ENCODE measurements at regions not wholly inside any gene's neighbourhood (a gene's known extent, or its start where the extent isn't known, plus 50 kb on each side); places are given as distances from the start of the nearest gene placed in this dataset.

GRCh38 chr11:96607864-96608558 is 218.2 kb downstream of the JRKL start:
- Histone ChIP-seq H3K27me3 (ENCODE audit: control insufficient read depth, low read length) (no peaks in the 10 kb centered on the region), H3K4me1 (ENCODE audit: control insufficient read depth, low read length) (no peaks in the 10 kb centered on the region), H3K79me2 (ENCODE audit: control insufficient read depth, low read length) (no peaks in the 10 kb centered on the region), H3K9me2 (replicated peaks; ENCODE audit: control insufficient read depth, low read length) (no peaks in the 10 kb centered on the region), H3K9me3 (ENCODE audit: control insufficient read depth, insufficient read depth, low read length) (no peaks in the 10 kb centered on the region), H3K36me3 (ENCODE audit: control insufficient read depth, low read length) (no peaks in the 10 kb centered on the region), H3F3A (ENCODE audit: control insufficient read depth, insufficient read depth) (no peaks in the 10 kb centered on the region), H4K20me1 (ENCODE audit: control insufficient read depth, insufficient read depth, low read depth, low read length) (no peaks in the 10 kb centered on the region), H3K4me2 (ENCODE audit: low read length) (no peak overlapping the region), H3K27ac (ENCODE audit: low read depth, low read length) (no peak overlapping the region), H3K4me3 (ENCODE audit: low read length) (no peak overlapping the region)
- no peak for TF ChIP-seq CTCF (IDR thresholded peaks at IDR 0.05; ENCODE audit: low read depth, low read length, poor library complexity, severe bottlenecking)
- no peak for TF ChIP-seq EZH2phosphoT487 (IDR thresholded peaks at IDR 0.05; ENCODE audit: borderline replicate concordance, low read length)

GRCh38 chr11:96614101-96614500 is 224.3 kb downstream of the JRKL start:
- no peaks in the 10 kb centered on the region for H3K9me3 ChIP-seq (ENCODE audit: control insufficient read depth, insufficient read depth, low read length)
- no peak overlapping the region for H3K4me2 ChIP-seq (ENCODE audit: low read length)
- H3K27ac ChIP-seq (ENCODE audit: low read depth, low read length), result no peak overlapping the region
- H3K79me2 ChIP-seq (ENCODE audit: control insufficient read depth, low read length), result no peaks in the 10 kb centered on the region
- no peaks in the 10 kb centered on the region for H3K36me3 ChIP-seq (ENCODE audit: control insufficient read depth, low read length)
- no peaks in the 10 kb centered on the region for H3K27me3 ChIP-seq (ENCODE audit: control insufficient read depth, low read length)
- no peaks in the 10 kb centered on the region for H3F3A ChIP-seq (ENCODE audit: control insufficient read depth, insufficient read depth)
- H3K4me1 ChIP-seq (ENCODE audit: control insufficient read depth, low read length), result no peaks in the 10 kb centered on the region
- TF ChIP-seq CTCF (IDR thresholded peaks at IDR 0.05; ENCODE audit: low read depth, low read length, poor library complexity, severe bottlenecking), result no peak
- no peak for TF ChIP-seq EZH2phosphoT487 (IDR thresholded peaks at IDR 0.05; ENCODE audit: borderline replicate concordance, low read length)
- no peaks in the 10 kb centered on the region for H3K9me2 ChIP-seq (replicated peaks; ENCODE audit: control insufficient read depth, low read length)
- no peaks in the 10 kb centered on the region for H4K20me1 ChIP-seq (ENCODE audit: control insufficient read depth, insufficient read depth, low read depth, low read length)
- no peak overlapping the region for H3K4me3 ChIP-seq (ENCODE audit: low read length)

GRCh38 chr11:96614846-96615245 is 225.0 kb downstream of the JRKL start:
- TF ChIP-seq CTCF (IDR thresholded peaks at IDR 0.05; ENCODE audit: low read depth, low read length, poor library complexity, severe bottlenecking) (no peak), EZH2phosphoT487 (IDR thresholded peaks at IDR 0.05; ENCODE audit: borderline replicate concordance, low read length) (no peak)
- no peak overlapping the region for H3K4me2 ChIP-seq (ENCODE audit: low read length)
- H3F3A ChIP-seq (ENCODE audit: control insufficient read depth, insufficient read depth), result no peaks in the 10 kb centered on the region
- no peaks in the 10 kb centered on the region for H3K4me1 ChIP-seq (ENCODE audit: control insufficient read depth, low read length)
- no peaks in the 10 kb centered on the region for H3K79me2 ChIP-seq (ENCODE audit: control insufficient read depth, low read length)
- H3K4me3 ChIP-seq (ENCODE audit: low read length), result no peak overlapping the region
- H4K20me1 ChIP-seq (ENCODE audit: control insufficient read depth, insufficient read depth, low read depth, low read length), result no peaks in the 10 kb centered on the region
- H3K36me3 ChIP-seq (ENCODE audit: control insufficient read depth, low read length), result no peaks in the 10 kb centered on the region
- no peak overlapping the region for H3K27ac ChIP-seq (ENCODE audit: low read depth, low read length)
- H3K9me3 ChIP-seq (ENCODE audit: control insufficient read depth, insufficient read depth, low read length), result no peaks in the 10 kb centered on the region
- H3K9me2 ChIP-seq (replicated peaks; ENCODE audit: control insufficient read depth, low read length), result no peaks in the 10 kb centered on the region
- H3K27me3 ChIP-seq (ENCODE audit: control insufficient read depth, low read length), result no peaks in the 10 kb centered on the region
